A549 (cell line): ENCODE measurements at regions not wholly inside any gene's neighbourhood (a gene's known extent, or its start where the extent isn't known, plus 50 kb on each side); places are given as distances from the start of the nearest gene placed in this dataset.

Experiments used
- ATAC-seq, 2 experiments: fragments of 200-7000 bp in 1 of 2; fragments of >200 bp in 1 of 2; cut with Nextera tagmentation in 1 of 2; cut with Tn5 transposase in 1 of 2; 3 replicates each; pipeline versions ENCODE4 v1.8.0 to v1.9.1; 2018 to 2020; ENCODE audit warnings: mild to moderate bottlenecking in 1 of 2, moderate library complexity in 1 of 2
- CTCF ChIA-PET: fragments of 300-600 bp; sonication (Branson Sonifier 250); formaldehyde crosslinking; extraction: SDS; loops from one replicate; lab custom pipeline; 2021; ENCODE audit warnings: antibody characterized with exemption, inconsistent platforms; lab: Yijun Ruan, JAX
- POLR2A ChIA-PET: fragments of 350-600 bp; formaldehyde crosslinking; extraction: SDS; loops from one replicate; lab custom pipeline; 2021; ENCODE audit warnings: antibody characterized with exemption, inconsistent platforms; lab: Yijun Ruan, JAX
- DNase-seq, 2 experiments: peaks; one replicate each; pipeline versions ENCODE4 v3.0.0 to v3.0.0-alpha.2; 2011 to 2016; ENCODE audit warnings: low read depth in 1 of 2, low spot score in 1 of 2
- FAIRE-seq: peaks from 2 replicates; lab custom pipeline; 2011; peaks lifted over from hg19 to GRCh38; lab: Jason Lieb, UNC
- H3K27ac ChIP-seq, 2 experiments: fragments of >200 bp; sonication (Bioruptor Twin); formaldehyde crosslinking; 3 replicates each; pipeline ENCODE4 v1.5.1; 2016 to 2017
- H3K4me1 ChIP-seq: fragments of >200 bp; sonication (Bioruptor Twin); formaldehyde crosslinking; 3 replicates; pipeline ENCODE4 v1.6.1; 2016
- H3K4me2 ChIP-seq: fragments of >200 bp; sonication (Bioruptor Twin); formaldehyde crosslinking; 3 replicates; pipeline ENCODE4 v1.6.1; 2016
- H3K4me3 ChIP-seq: fragments of >200 bp; sonication (Bioruptor Twin); formaldehyde crosslinking; 3 replicates; pipeline ENCODE4 v1.5.1; 2016
- H3K9me3 ChIP-seq: fragments of >200 bp; sonication (Bioruptor Twin); formaldehyde crosslinking; 3 replicates; pipeline ENCODE4 v1.6.1; 2016
- BCL3 ChIP-seq: fragments of >200 bp; sonication (Bioruptor Twin); formaldehyde crosslinking; IDR thresholded peaks from 3 replicates; pipeline ENCODE4 v1.6.1; 2016
- CBX2 ChIP-seq: fragments of 200-600 bp; sonication (generic); IDR thresholded peaks from 2 replicates; pipeline ENCODE4 v1.6.1; 2016; ENCODE audit warnings: low read depth, mild to moderate bottlenecking, borderline replicate concordance
- ESRRA ChIP-seq: fragments of 150-350 bp; IDR thresholded peaks from 2 replicates; pipeline ENCODE4 v1.6.1; 2014; ENCODE audit warnings: mild to moderate bottlenecking, low read length, borderline replicate concordance
- FOXS1 ChIP-seq: fragments of 250-450 bp; sonication (Bioruptor Pico); IDR thresholded peaks from 2 replicates; pipeline ENCODE4 v1.5.0; 2020; ENCODE audit warnings: mild to moderate bottlenecking, moderate library complexity
- HMGXB4 ChIP-seq: fragments of 250-450 bp; sonication (Bioruptor Pico); IDR thresholded peaks from 2 replicates; pipeline ENCODE4 v1.5.0; 2021; ENCODE audit warnings: mild to moderate bottlenecking, moderate library complexity, borderline replicate concordance
- HOXB13 ChIP-seq: fragments of 250-450 bp; sonication (Bioruptor Pico); IDR thresholded peaks from 2 replicates; pipeline ENCODE4 v1.5.0; 2020; ENCODE audit warnings: low read depth, mild to moderate bottlenecking, moderate library complexity
- HOXB5 ChIP-seq: fragments of 250-450 bp; sonication (Bioruptor Pico); IDR thresholded peaks from 2 replicates; pipeline ENCODE4 v1.5.0; 2020; ENCODE audit warnings: mild to moderate bottlenecking, moderate library complexity
- MAX ChIP-seq: IDR thresholded peaks from 2 replicates; pipeline ENCODE4 v1.6.1; 2012
- MAZ ChIP-seq: fragments of 150-350 bp; IDR thresholded peaks from 2 replicates; pipeline ENCODE4 v1.6.1; 2014; ENCODE audit warnings: antibody characterized with exemption, low read depth, low read length, borderline replicate concordance
- NFE2L2 ChIP-seq: fragments of 150-350 bp; conservative IDR thresholded peaks from 2 replicates; pipeline ENCODE4 v1.6.1; 2014; ENCODE audit warnings: low read length
- PBX3 ChIP-seq: IDR thresholded peaks from 2 replicates; pipeline ENCODE4 v1.6.1; 2012
- RARB ChIP-seq: fragments of 250-450 bp; sonication (Bioruptor Pico); IDR thresholded peaks from 2 replicates; pipeline ENCODE4 v1.8.0; 2021; ENCODE audit warnings: mild to moderate bottlenecking, moderate library complexity
- REST ChIP-seq: fragments of 200-600 bp; sonication (generic); IDR thresholded peaks from 2 replicates; pipeline ENCODE4 v1.6.1; 2016; ENCODE audit warnings: antibody characterized with exemption, mild to moderate bottlenecking, moderate library complexity
- SMC3 ChIP-seq: fragments of >200 bp; sonication (Bioruptor Twin); formaldehyde crosslinking; IDR thresholded peaks from 3 replicates; pipeline ENCODE4 v1.6.1; 2018; ENCODE audit warnings: inconsistent platforms
- USF2 ChIP-seq: fragments of 450-650 bp; IDR thresholded peaks from 2 replicates; pipeline ENCODE4 v1.6.1; 2014; ENCODE audit warnings: antibody characterized with exemption
- ZC3H11A ChIP-seq: fragments of 450-650 bp; IDR thresholded peaks from 2 replicates; pipeline ENCODE4 v1.6.1; 2014; ENCODE audit warnings: antibody characterized with exemption, mild to moderate bottlenecking
- ZNF302 ChIP-seq: fragments of 250-450 bp; sonication (Bioruptor Pico); IDR thresholded peaks from 2 replicates; pipeline ENCODE4 v1.9.0; 2021; ENCODE audit warnings: inconsistent platforms, mild to moderate bottlenecking, moderate library complexity
- WGBS: methylation state at CpG from one replicate; pipeline ENCODE4 v1.1.6; 2017; ENCODE audit errors: missing lambda C conversion rate; 5-methylcytosine and 5-hydroxymethylcytosine counted together

GRCh38 chr10:71094712-71095390 lies 117.5 kb upstream of the UNC5B start:
- Histone ChIP-seq H3K9me3 (no peaks in the 10 kb centered on the region), H3K4me1 (no peaks in the 10 kb centered on the region), H3K4me2 (no peak overlapping the region), H3K27ac (no peak overlapping the region), H3K4me3 (no peak overlapping the region)
- POLR2A ChIA-PET = no interaction called here
- 19% methylated on average over 4 of the region's 4 CpGs for WGBS
- CTCF ChIA-PET = no interaction called here
- FAIRE-seq = no peak
- ATAC-seq = no peak
- no peak for TF ChIP-seq USF2
- no peak for TF ChIP-seq ESRRA
- no peak for TF ChIP-seq CBX2
- TF ChIP-seq NFE2L2 = no peak
- TF ChIP-seq ZNF302 (CRISPR knock-in tag) = no peak
- no peak for TF ChIP-seq FOXS1 (CRISPR knock-in tag)
- TF ChIP-seq REST = no peak
- TF ChIP-seq RARB (CRISPR knock-in tag) = no peak
- no peak for TF ChIP-seq MAX
- no peak for TF ChIP-seq PBX3
- TF ChIP-seq HOXB5 (CRISPR knock-in tag) = no peak
- no peak for TF ChIP-seq ZC3H11A
- TF ChIP-seq HMGXB4 (CRISPR knock-in tag) = no peak
- TF ChIP-seq, all 56 proteins: peak for 0
- DNase-seq = no peak

GRCh38 chr10:71099731-71100361 lies 112.5 kb upstream of the UNC5B start:
- no peaks in the 10 kb centered on the region for H3K4me1 ChIP-seq
- FAIRE-seq (no peak), ATAC-seq (no peak), DNase-seq (no peak)
- TF ChIP-seq MAZ = no peak
- TF ChIP-seq HOXB13 (CRISPR knock-in tag) = no peak
- TF ChIP-seq BCL3 = no peak
- TF ChIP-seq SMC3 = no peak
- no peak for TF ChIP-seq HMGXB4 (CRISPR knock-in tag)
- H3K4me2 ChIP-seq = no peak overlapping the region
- no peak overlapping the region for H3K4me3 ChIP-seq
- POLR2A ChIA-PET = no interaction called here
- H3K27ac ChIP-seq = no peak overlapping the region
- 26% methylated on average over 1 of the region's 1 CpG for WGBS
- H3K9me3 ChIP-seq = no peaks in the 10 kb centered on the region
- CTCF ChIA-PET = no interaction called here
